H9 (cell line): ENCODE measurements at regions not wholly inside any gene's neighbourhood (a gene's known extent, or its start where the extent isn't known, plus 50 kb on each side); places are given as distances from the start of the nearest gene placed in this dataset.

Experiments
- DNase-seq: peaks from one replicate; pipeline ENCODE4 v3.0.0-alpha.2; 2017
- H2AFZ ChIP-seq: one replicate; pipeline ENCODE4 v1.6.1; 2013; ENCODE audit warnings: mild to moderate bottlenecking, low read length, control low read depth, moderate library complexity
- H2AK5ac ChIP-seq: 2 replicates; pipeline ENCODE4 v1.6.1; 2013; ENCODE audit warnings: low read length, control low read depth, mixed read lengths; ENCODE audit not compliant: insufficient read length
- H2BK120ac ChIP-seq: one replicate; pipeline ENCODE4 v1.6.1; 2013; ENCODE audit warnings: low read depth, mild to moderate bottlenecking, low read length, control low read depth, inconsistent platforms; ENCODE audit not compliant: poor library complexity, severe bottlenecking
- H2BK12ac ChIP-seq: 2 replicates; pipeline ENCODE4 v1.6.1; 2013; ENCODE audit warnings: low read length, control low read depth, mixed read lengths, low read depth; ENCODE audit not compliant: insufficient read length
- H2BK15ac ChIP-seq: 2 replicates; pipeline ENCODE4 v1.6.1; 2013; ENCODE audit warnings: low read depth, low read length, control low read depth
- H2BK20ac ChIP-seq: one replicate; pipeline ENCODE4 v1.6.1; 2013; ENCODE audit warnings: low read depth, mild to moderate bottlenecking, low read length, control low read depth, inconsistent platforms; ENCODE audit not compliant: poor library complexity, severe bottlenecking
- H2BK5ac ChIP-seq: 2 replicates; pipeline ENCODE4 v1.6.1; 2013; ENCODE audit warnings: low read length, control low read depth, mixed read lengths; ENCODE audit not compliant: insufficient read length
- H3K14ac ChIP-seq: 2 replicates; pipeline ENCODE4 v1.6.1; 2013; ENCODE audit warnings: low read length, control low read depth; ENCODE audit not compliant: insufficient read depth
- H3K18ac ChIP-seq: 2 replicates; pipeline ENCODE4 v1.6.1; 2013; ENCODE audit warnings: low read depth, mild to moderate bottlenecking, mixed read lengths, low read length, control low read depth; ENCODE audit not compliant: insufficient read length
- H3K23ac ChIP-seq: 2 replicates; pipeline ENCODE4 v1.6.1; 2013; ENCODE audit warnings: low read length, control low read depth, mixed read lengths, low read depth; ENCODE audit not compliant: insufficient read length
- H3K23me2 ChIP-seq: 2 replicates; pipeline ENCODE4 v1.6.1; 2013; ENCODE audit warnings: low read depth, mild to moderate bottlenecking, mixed read lengths, low read length, control low read depth; ENCODE audit not compliant: insufficient read length, poor library complexity, severe bottlenecking
- H3K27ac ChIP-seq: 2 replicates; pipeline ENCODE4 v1.5.1; 2013; ENCODE audit warnings: low read length, control low read depth, mixed read lengths, low read depth; ENCODE audit not compliant: insufficient read length
- H3K27me3 ChIP-seq: 2 replicates; pipeline ENCODE4 v1.6.1; 2013; ENCODE audit warnings: low read length, control low read depth, inconsistent platforms; ENCODE audit not compliant: insufficient read depth
- H3K4ac ChIP-seq: 2 replicates; pipeline ENCODE4 v1.6.1; 2013; ENCODE audit warnings: low read depth, mild to moderate bottlenecking, control low read depth, inconsistent platforms, low read length, moderate library complexity
- H3K4me1 ChIP-seq: 2 replicates; pipeline ENCODE4 v1.6.1; 2013; ENCODE audit warnings: low read length, control low read depth, inconsistent platforms; ENCODE audit not compliant: insufficient read depth
- H3K4me2 ChIP-seq: 2 replicates; pipeline ENCODE4 v1.6.1; 2013; ENCODE audit warnings: low read length, control low read depth, mixed read lengths; ENCODE audit not compliant: insufficient read length, insufficient read depth
- H3K56ac ChIP-seq: 2 replicates; pipeline ENCODE4 v1.6.1; 2013; ENCODE audit warnings: low read depth, mild to moderate bottlenecking, mixed read lengths, low read length, control low read depth; ENCODE audit not compliant: insufficient read length
- H3K79me1 ChIP-seq: 2 replicates; pipeline ENCODE4 v1.6.1; 2013; ENCODE audit warnings: low read depth, mild to moderate bottlenecking, moderate library complexity, low read length, control low read depth, inconsistent platforms; ENCODE audit not compliant: insufficient read depth, poor library complexity, severe bottlenecking
- H3K79me2 ChIP-seq: 2 replicates; pipeline ENCODE4 v1.6.1; 2013; ENCODE audit warnings: low read length, control low read depth, inconsistent platforms; ENCODE audit not compliant: insufficient read depth
- H3K9ac ChIP-seq: 2 replicates; pipeline ENCODE4 v1.6.1; 2013; ENCODE audit warnings: low read length, control low read depth, mixed read lengths; ENCODE audit not compliant: insufficient read length; ENCODE audit errors: extremely low read depth
- H3K9me3 ChIP-seq: one replicate; pipeline ENCODE4 v1.6.1; 2013; ENCODE audit warnings: low read depth, low read length, inconsistent platforms; ENCODE audit not compliant: control insufficient read depth
- H3T11ph ChIP-seq: one replicate; pipeline ENCODE4 v1.6.1; 2013; ENCODE audit warnings: mild to moderate bottlenecking, low read length, control low read depth, inconsistent platforms
- H4K20me1 ChIP-seq: one replicate; pipeline ENCODE4 v1.6.1; 2013; ENCODE audit not compliant: control insufficient read depth, insufficient read length, insufficient read depth
- H4K5ac ChIP-seq: 2 replicates; pipeline ENCODE4 v1.6.1; 2013; ENCODE audit warnings: low read depth, mild to moderate bottlenecking, mixed read lengths, low read length, control low read depth; ENCODE audit not compliant: insufficient read length
- H4K8ac ChIP-seq: replicated peaks from 2 replicates; pipeline ENCODE4 v1.6.1; 2013; ENCODE audit warnings: low read length, control low read depth, mixed read lengths, low read depth; ENCODE audit not compliant: insufficient read length
- H4K91ac ChIP-seq: 2 replicates; pipeline ENCODE4 v1.6.1; 2013; ENCODE audit warnings: low read depth, mild to moderate bottlenecking, moderate library complexity, mixed read lengths, low read length, control low read depth; ENCODE audit not compliant: insufficient read length
- H3K27ac Mint-ChIP-seq, 3 experiments: 2 replicates in 2 of 3; 3 replicates in 1 of 3; pipeline ENCODE4 v1.8.0; 2020 to 2021; ENCODE audit warnings: mixed read lengths in 3 of 3, mild to moderate bottlenecking in 1 of 3, moderate library complexity in 1 of 3
- H3K27me3 Mint-ChIP-seq: 2 replicates; pipeline ENCODE4 v1.8.0; 2021; ENCODE audit warnings: low read depth, mild to moderate bottlenecking, moderate library complexity, mixed read lengths
- H3K36me3 Mint-ChIP-seq, 3 experiments: 2 replicates in 2 of 3; 3 replicates in 1 of 3; pipeline ENCODE4 v1.8.0; 2020 to 2021; ENCODE audit warnings: low read depth in 3 of 3, mixed read lengths in 3 of 3; ENCODE audit not compliant: insufficient read depth in 1 of 3
- H3K4me1 Mint-ChIP-seq, 2 experiments: 2 replicates each; pipeline ENCODE4 v1.8.0; 2020; ENCODE audit warnings: mixed read lengths in 2 of 2
- H3K4me3 Mint-ChIP-seq, 2 experiments: 2 replicates in 1 of 2; 3 replicates in 1 of 2; pipeline ENCODE4 v1.8.0; 2020 to 2021; ENCODE audit warnings: mild to moderate bottlenecking in 2 of 2, mixed read lengths in 2 of 2, moderate library complexity in 1 of 2
- H3K9me3 Mint-ChIP-seq, 2 experiments: 2 replicates in 1 of 2; 3 replicates in 1 of 2; pipeline ENCODE4 v1.8.0; 2020; ENCODE audit warnings: mild to moderate bottlenecking in 2 of 2, mixed read lengths in 2 of 2, moderate library complexity in 1 of 2
- CTCF ChIP-seq: fragments of 200-600 bp; sonication (generic); conservative IDR thresholded peaks from 3 replicates; pipeline ENCODE4 v1.8.0; 2021; ENCODE audit warnings: antibody characterized with exemption, mild to moderate bottlenecking

- Histone ChIP-seq H2AK5ac (no peak overlapping the region), H3K4me1 (no peaks in the 10 kb centered on the region), H3K27me3 (no peaks in the 10 kb centered on the region), H3K79me1 (no peaks in the 10 kb centered on the region), H3K9ac (no peak overlapping the region), H2AFZ (no peak overlapping the region), H3K4me2 (no peak overlapping the region), H3K27ac (no peak overlapping the region), H2BK5ac (no peak overlapping the region), H3K23me2 (no peaks in the 10 kb centered on the region), H2BK20ac (no peak overlapping the region), H2BK120ac (no peak overlapping the region), H3K4ac (no peak overlapping the region), H4K20me1 (no peaks in the 10 kb centered on the region), H3T11ph (no peak overlapping the region), H2BK15ac (no peak overlapping the region), H4K91ac (no peak overlapping the region), H3K56ac (no peak overlapping the region), H2BK12ac (no peak overlapping the region), H4K5ac (no peak overlapping the region), H3K23ac (no peak overlapping the region), H3K14ac (no peak overlapping the region), H4K8ac (no peak overlapping the region), H3K18ac (no peak overlapping the region), H3K9me3 (no peaks in the 10 kb centered on the region), H3K79me2 (no peaks in the 10 kb centered on the region)
- Mint-ChIP-seq H3K27me3 (peaks cover 4% of the 10 kb centered on the region), H3K27ac (no peak overlapping the region), H3K36me3 (no peaks in the 10 kb centered on the region), H3K4me1 (peaks cover 6 to 7% of the 10 kb centered on the region in 2 experiments), H3K9me3 (peaks cover 0 to 2% of the 10 kb centered on the region in 2 experiments; a peak in 2 of 5 replicates), H3K4me3 (no peak overlapping the region)
- DNase-seq: no peak
- TF ChIP-seq CTCF: no peak
These were observed 51.0 kb upstream of the IRX5 start for GRCh38 chr16:54879681-54880080.
